ENCODE measurements at regions not wholly inside any gene's neighbourhood (a gene's known extent, or its start where the extent isn't known, plus 50 kb on each side); places are given as distances from the start of the nearest gene placed in this dataset.

DNA sequence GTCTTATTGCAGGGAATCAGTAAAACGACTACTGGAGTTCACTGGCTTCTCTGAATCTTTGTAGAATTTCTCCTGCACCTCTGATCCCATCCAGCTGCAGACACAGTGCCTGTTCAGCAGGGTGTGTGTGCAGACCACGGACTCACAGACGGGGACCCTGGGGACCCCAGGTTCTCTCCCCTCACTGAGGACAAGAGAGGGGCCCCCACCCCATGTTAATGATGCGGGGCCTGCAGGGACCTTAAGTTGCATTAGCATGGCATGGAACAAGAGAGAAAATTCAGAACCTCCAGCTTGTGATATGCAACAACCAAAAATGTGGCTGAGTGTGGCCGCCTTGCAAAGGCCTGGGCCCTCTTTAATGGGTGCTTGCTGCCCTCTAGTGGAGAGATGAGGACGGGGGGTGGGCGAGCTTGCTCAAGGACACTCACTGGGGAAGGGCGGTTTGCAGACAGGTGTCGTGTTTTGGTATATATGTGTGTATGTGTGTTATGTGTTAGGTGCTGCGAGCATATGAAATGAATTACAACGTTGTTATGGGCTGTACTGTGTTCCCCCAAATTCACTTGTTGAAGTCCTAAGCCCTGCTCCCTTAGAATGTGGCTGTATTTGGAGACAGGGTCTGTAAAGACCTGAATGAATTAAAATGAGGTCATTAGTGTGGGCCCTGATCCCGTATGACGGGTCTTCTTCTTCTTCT is 84.4 kb upstream of the SEPTIN5 start:
- TF ChIP-seq, protein P1, sequence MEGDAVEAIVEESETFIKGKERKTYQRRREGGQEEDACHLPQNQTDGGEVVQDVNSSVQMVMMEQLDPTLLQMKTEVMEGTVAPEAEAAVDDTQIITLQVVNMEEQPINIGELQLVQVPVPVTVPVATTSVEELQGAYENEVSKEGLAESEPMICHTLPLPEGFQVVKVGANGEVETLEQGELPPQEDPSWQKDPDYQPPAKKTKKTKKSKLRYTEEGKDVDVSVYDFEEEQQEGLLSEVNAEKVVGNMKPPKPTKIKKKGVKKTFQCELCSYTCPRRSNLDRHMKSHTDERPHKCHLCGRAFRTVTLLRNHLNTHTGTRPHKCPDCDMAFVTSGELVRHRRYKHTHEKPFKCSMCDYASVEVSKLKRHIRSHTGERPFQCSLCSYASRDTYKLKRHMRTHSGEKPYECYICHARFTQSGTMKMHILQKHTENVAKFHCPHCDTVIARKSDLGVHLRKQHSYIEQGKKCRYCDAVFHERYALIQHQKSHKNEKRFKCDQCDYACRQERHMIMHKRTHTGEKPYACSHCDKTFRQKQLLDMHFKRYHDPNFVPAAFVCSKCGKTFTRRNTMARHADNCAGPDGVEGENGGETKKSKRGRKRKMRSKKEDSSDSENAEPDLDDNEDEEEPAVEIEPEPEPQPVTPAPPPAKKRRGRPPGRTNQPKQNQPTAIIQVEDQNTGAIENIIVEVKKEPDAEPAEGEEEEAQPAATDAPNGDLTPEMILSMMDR (IDR thresholded peaks at IDR 0.05) = peak; percentile 79 to 93 (median 88)
- no peak for TF ChIP-seq POLR2A (IDR thresholded peaks at IDR 0.05)

All from Peyer's patch (tissue), 4 donors.